A549 (cell line): ENCODE measurements at regions not wholly inside any gene's neighbourhood (a gene's known extent, or its start where the extent isn't known, plus 50 kb on each side); places are given as distances from the start of the nearest gene placed in this dataset.

Experiments
- ATAC-seq, 2 experiments: fragments of 200-7000 bp in 1 of 2; fragments of >200 bp in 1 of 2; cut with Nextera tagmentation in 1 of 2; cut with Tn5 transposase in 1 of 2; 3 replicates each; pipeline versions ENCODE4 v1.8.0 to v1.9.1; 2018 to 2020; ENCODE audit warnings: mild to moderate bottlenecking in 1 of 2, moderate library complexity in 1 of 2
- CTCF ChIA-PET: fragments of 300-600 bp; sonication (Branson Sonifier 250); formaldehyde crosslinking; extraction: SDS; loops from one replicate; lab custom pipeline; 2021; ENCODE audit warnings: antibody characterized with exemption, inconsistent platforms; lab: Yijun Ruan, JAX
- POLR2A ChIA-PET: fragments of 350-600 bp; formaldehyde crosslinking; extraction: SDS; loops from one replicate; lab custom pipeline; 2021; ENCODE audit warnings: antibody characterized with exemption, inconsistent platforms; lab: Yijun Ruan, JAX
- DNase-seq, 2 experiments: peaks; one replicate each; pipeline versions ENCODE4 v3.0.0 to v3.0.0-alpha.2; 2011 to 2016; ENCODE audit warnings: low read depth in 1 of 2, low spot score in 1 of 2
- FAIRE-seq: peaks from 2 replicates; lab custom pipeline; 2011; peaks lifted over from hg19 to GRCh38; lab: Jason Lieb, UNC
- H3K27ac ChIP-seq, 2 experiments: fragments of >200 bp; sonication (Bioruptor Twin); formaldehyde crosslinking; 3 replicates each; pipeline ENCODE4 v1.5.1; 2016 to 2017
- H3K4me1 ChIP-seq: fragments of >200 bp; sonication (Bioruptor Twin); formaldehyde crosslinking; 3 replicates; pipeline ENCODE4 v1.6.1; 2016
- H3K4me2 ChIP-seq: fragments of >200 bp; sonication (Bioruptor Twin); formaldehyde crosslinking; 3 replicates; pipeline ENCODE4 v1.6.1; 2016
- H3K4me3 ChIP-seq: fragments of >200 bp; sonication (Bioruptor Twin); formaldehyde crosslinking; 3 replicates; pipeline ENCODE4 v1.5.1; 2016
- H3K9me3 ChIP-seq: fragments of >200 bp; sonication (Bioruptor Twin); formaldehyde crosslinking; 3 replicates; pipeline ENCODE4 v1.6.1; 2016
- CBX8 ChIP-seq: fragments of 200-600 bp; sonication (generic); IDR thresholded peaks from 2 replicates; pipeline ENCODE4 v1.6.1; 2016
- CHD4 ChIP-seq: fragments of 200-600 bp; sonication (generic); IDR thresholded peaks from 2 replicates; pipeline ENCODE4 v1.6.1; 2016; ENCODE audit warnings: antibody characterized with exemption, mild to moderate bottlenecking, borderline replicate concordance
- EHF ChIP-seq: fragments of 250-450 bp; sonication (Bioruptor Pico); IDR thresholded peaks from 2 replicates; pipeline ENCODE4 v1.5.0; 2020; ENCODE audit warnings: mild to moderate bottlenecking
- EP300 ChIP-seq, 2 experiments: fragments of >200 bp; sonication (Bioruptor Twin); formaldehyde crosslinking; IDR thresholded peaks; 2 replicates in 1 of 2; 3 replicates in 1 of 2; pipeline ENCODE4 v1.6.1; 2016 to 2017
- GATA3 ChIP-seq: IDR thresholded peaks from 2 replicates; pipeline ENCODE4 v1.6.1; 2012; ENCODE audit warnings: borderline replicate concordance
- HDAC2 ChIP-seq: fragments of 200-600 bp; sonication (generic); IDR thresholded peaks from 2 replicates; pipeline ENCODE4 v1.6.1; 2016
- MYC ChIP-seq: IDR thresholded peaks from 2 replicates; pipeline ENCODE4 v1.6.1; 2012; ENCODE audit warnings: mild to moderate bottlenecking, inconsistent platforms, low read length, improper control_type of control experiment, borderline replicate concordance
- NFE2L2 ChIP-seq: fragments of 150-350 bp; conservative IDR thresholded peaks from 2 replicates; pipeline ENCODE4 v1.6.1; 2014; ENCODE audit warnings: low read length
- NPAS2 ChIP-seq: fragments of 250-450 bp; sonication (Bioruptor Pico); IDR thresholded peaks from 2 replicates; pipeline ENCODE4 v1.8.0; 2022; ENCODE audit warnings: mild to moderate bottlenecking, moderate library complexity, borderline replicate concordance
- RAD21 ChIP-seq, 2 experiments: fragments of >200 bp in 1 of 2; sonication (Bioruptor Twin) in 1 of 2; formaldehyde crosslinking in 1 of 2; IDR thresholded peaks in 1 of 2; conservative IDR thresholded peaks in 1 of 2; 2 replicates in 1 of 2; 3 replicates in 1 of 2; pipeline ENCODE4 v1.6.1; 2012 to 2018; ENCODE audit warnings: inconsistent platforms in 1 of 2
- RCOR1 ChIP-seq: fragments of 150-350 bp; IDR thresholded peaks from 2 replicates; pipeline ENCODE4 v1.6.1; 2014; ENCODE audit warnings: antibody characterized with exemption, low read length, low read depth
- RFX5 ChIP-seq: fragments of 450-650 bp; IDR thresholded peaks from 2 replicates; pipeline ENCODE4 v1.7.1; 2014; ENCODE audit warnings: antibody characterized with exemption, mild to moderate bottlenecking, moderate library complexity
- SMC3 ChIP-seq: fragments of >200 bp; sonication (Bioruptor Twin); formaldehyde crosslinking; IDR thresholded peaks from 3 replicates; pipeline ENCODE4 v1.6.1; 2018; ENCODE audit warnings: inconsistent platforms
- TFCP2L1 ChIP-seq: fragments of 250-450 bp; sonication (Bioruptor Pico); IDR thresholded peaks from 2 replicates; pipeline ENCODE4 v1.5.0; 2021; ENCODE audit warnings: mild to moderate bottlenecking
- ZC3H11A ChIP-seq: fragments of 450-650 bp; IDR thresholded peaks from 2 replicates; pipeline ENCODE4 v1.6.1; 2014; ENCODE audit warnings: antibody characterized with exemption, mild to moderate bottlenecking
- WGBS: methylation state at CpG from one replicate; pipeline ENCODE4 v1.1.6; 2017; ENCODE audit errors: missing lambda C conversion rate; 5-methylcytosine and 5-hydroxymethylcytosine counted together
- TF ChIP-seq, protein P1 (sequence below): fragments of 200-600 bp; sonication (generic); IDR thresholded peaks from 2 replicates; pipeline ENCODE4 v1.6.1; 2016; ENCODE audit warnings: antibody characterized with exemption, mild to moderate bottlenecking, moderate library complexity
- TF ChIP-seq, protein P2 (sequence below): fragments of >200 bp; sonication (Bioruptor Twin); formaldehyde crosslinking; IDR thresholded peaks from 3 replicates; pipeline ENCODE4 v1.5.1; 2016
- TF ChIP-seq, protein P3 (sequence below): fragments of 250-450 bp; sonication (Bioruptor Pico); IDR thresholded peaks from 2 replicates; pipeline ENCODE4 v1.5.0; 2020; ENCODE audit warnings: low read depth, mild to moderate bottlenecking, moderate library complexity
- TF ChIP-seq, protein P4 (sequence below): fragments of 250-450 bp; sonication (Bioruptor Pico); IDR thresholded peaks from 2 replicates; pipeline ENCODE4 v1.5.0; 2021; ENCODE audit warnings: mild to moderate bottlenecking, moderate library complexity, borderline replicate concordance
- TF ChIP-seq, protein P5 (sequence below): fragments of >200 bp; sonication (Bioruptor Twin); formaldehyde crosslinking; IDR thresholded peaks from 3 replicates; pipeline ENCODE4 v1.6.1; 2016

DNA sequence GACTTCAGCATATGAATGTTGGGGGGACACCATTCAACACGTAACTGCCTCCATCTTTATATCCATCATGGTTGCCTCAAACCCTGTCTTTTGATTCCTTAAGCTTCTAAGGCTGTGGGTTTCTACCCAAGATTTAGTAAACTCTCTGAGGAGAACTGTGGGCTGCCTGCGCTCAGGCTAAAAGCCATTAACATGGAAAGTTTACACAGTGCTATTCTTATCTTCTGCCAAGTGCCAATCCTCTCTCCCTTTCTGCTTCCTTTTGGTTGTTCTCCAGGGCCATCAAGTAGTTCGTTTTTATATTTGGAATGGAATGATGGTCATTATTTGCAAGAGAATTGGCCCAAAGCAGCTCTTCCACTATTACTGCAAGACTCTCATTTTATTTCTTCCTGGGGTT is 97.3 kb upstream of the KLF14 start (continued):
- no peak for TF ChIP-seq CHD4
- TF ChIP-seq EP300 (IDR thresholded peaks at IDR 0.05) = no peak
- no peak for TF ChIP-seq NPAS2

DNA sequence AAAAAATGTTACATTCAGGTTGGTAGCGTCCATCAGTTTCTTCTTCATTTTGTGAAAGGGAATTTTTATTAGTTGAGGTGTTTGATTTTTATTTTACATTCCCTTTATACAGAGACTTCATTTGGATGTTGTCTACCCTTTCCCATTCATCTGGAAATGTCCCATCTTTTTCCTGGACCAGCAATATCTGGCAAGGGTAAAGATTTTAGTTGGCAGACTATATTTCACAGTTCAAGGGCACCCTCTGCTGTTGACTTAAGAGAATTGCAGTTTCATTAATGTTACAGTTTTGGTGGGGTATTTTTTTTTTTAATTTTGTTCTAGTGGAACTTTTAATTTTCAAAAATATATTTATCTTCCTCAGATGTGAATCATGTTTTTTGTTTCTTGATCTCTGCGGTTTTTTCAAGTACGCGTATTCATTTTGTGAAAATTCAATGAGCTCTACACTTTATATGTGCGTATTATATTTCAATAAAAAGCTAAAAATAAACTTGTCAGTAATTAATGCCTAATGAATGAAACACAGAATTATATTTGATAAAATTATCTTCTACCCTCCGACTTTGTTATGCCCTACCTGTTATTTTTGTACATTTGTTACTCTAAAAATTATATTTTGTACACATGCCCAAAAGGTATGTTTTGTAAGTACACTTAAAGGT is 97.9 kb upstream of the KLF14 start:
- FAIRE-seq (peak; percentile 72), DNase-seq (peak; percentile 31 to 60)
- WGBS = 18% methylated on average over 6 of the region's 6 CpGs
- TF ChIP-seq GATA3 = no peak
- TF ChIP-seq, protein P1, sequence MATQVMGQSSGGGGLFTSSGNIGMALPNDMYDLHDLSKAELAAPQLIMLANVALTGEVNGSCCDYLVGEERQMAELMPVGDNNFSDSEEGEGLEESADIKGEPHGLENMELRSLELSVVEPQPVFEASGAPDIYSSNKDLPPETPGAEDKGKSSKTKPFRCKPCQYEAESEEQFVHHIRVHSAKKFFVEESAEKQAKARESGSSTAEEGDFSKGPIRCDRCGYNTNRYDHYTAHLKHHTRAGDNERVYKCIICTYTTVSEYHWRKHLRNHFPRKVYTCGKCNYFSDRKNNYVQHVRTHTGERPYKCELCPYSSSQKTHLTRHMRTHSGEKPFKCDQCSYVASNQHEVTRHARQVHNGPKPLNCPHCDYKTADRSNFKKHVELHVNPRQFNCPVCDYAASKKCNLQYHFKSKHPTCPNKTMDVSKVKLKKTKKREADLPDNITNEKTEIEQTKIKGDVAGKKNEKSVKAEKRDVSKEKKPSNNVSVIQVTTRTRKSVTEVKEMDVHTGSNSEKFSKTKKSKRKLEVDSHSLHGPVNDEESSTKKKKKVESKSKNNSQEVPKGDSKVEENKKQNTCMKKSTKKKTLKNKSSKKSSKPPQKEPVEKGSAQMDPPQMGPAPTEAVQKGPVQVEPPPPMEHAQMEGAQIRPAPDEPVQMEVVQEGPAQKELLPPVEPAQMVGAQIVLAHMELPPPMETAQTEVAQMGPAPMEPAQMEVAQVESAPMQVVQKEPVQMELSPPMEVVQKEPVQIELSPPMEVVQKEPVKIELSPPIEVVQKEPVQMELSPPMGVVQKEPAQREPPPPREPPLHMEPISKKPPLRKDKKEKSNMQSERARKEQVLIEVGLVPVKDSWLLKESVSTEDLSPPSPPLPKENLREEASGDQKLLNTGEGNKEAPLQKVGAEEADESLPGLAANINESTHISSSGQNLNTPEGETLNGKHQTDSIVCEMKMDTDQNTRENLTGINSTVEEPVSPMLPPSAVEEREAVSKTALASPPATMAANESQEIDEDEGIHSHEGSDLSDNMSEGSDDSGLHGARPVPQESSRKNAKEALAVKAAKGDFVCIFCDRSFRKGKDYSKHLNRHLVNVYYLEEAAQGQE = no peak
- peak; percentile 88 to 89 for TF ChIP-seq RAD21 (conservative IDR thresholded peaks at IDR 0.05 in 1 of 2, IDR thresholded peaks at IDR 0.05 in 1 of 2)
- TF ChIP-seq, protein P2, sequence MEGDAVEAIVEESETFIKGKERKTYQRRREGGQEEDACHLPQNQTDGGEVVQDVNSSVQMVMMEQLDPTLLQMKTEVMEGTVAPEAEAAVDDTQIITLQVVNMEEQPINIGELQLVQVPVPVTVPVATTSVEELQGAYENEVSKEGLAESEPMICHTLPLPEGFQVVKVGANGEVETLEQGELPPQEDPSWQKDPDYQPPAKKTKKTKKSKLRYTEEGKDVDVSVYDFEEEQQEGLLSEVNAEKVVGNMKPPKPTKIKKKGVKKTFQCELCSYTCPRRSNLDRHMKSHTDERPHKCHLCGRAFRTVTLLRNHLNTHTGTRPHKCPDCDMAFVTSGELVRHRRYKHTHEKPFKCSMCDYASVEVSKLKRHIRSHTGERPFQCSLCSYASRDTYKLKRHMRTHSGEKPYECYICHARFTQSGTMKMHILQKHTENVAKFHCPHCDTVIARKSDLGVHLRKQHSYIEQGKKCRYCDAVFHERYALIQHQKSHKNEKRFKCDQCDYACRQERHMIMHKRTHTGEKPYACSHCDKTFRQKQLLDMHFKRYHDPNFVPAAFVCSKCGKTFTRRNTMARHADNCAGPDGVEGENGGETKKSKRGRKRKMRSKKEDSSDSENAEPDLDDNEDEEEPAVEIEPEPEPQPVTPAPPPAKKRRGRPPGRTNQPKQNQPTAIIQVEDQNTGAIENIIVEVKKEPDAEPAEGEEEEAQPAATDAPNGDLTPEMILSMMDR = peak; percentile 89
- TF ChIP-seq RCOR1 = no peak
- no peak for TF ChIP-seq HDAC2
- peak; percentile 76 for TF ChIP-seq SMC3
- TF ChIP-seq, protein P3, sequence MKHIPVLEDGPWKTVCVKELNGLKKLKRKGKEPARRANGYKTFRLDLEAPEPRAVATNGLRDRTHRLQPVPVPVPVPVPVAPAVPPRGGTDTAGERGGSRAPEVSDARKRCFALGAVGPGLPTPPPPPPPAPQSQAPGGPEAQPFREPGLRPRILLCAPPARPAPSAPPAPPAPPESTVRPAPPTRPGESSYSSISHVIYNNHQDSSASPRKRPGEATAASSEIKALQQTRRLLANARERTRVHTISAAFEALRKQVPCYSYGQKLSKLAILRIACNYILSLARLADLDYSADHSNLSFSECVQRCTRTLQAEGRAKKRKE (CRISPR knock-in tag) = no peak
- TF ChIP-seq, all 56 proteins: peak for 3
- peaks cover 5% of the 10 kb centered on the region; the same call in 1 of the 3 replicates for H3K9me3 ChIP-seq
- no peak overlapping the region for H3K4me3 ChIP-seq
- no peak overlapping the region for H3K4me2 ChIP-seq
- ATAC-seq = no peak
- ChIA-PET CTCF (interaction anchor here (0.6 to 3.8 kb wide), 21 partner anchors 9 to 819 kb away, joined by 3 to 16 read pairs (median 3); no protein-coding TSS in a partner anchor), POLR2A (interaction anchor here (0.6 kb wide), 1 partner anchor 653 kb away, joined by 3 read pairs; no protein-coding TSS in a partner anchor)
- H3K4me1 ChIP-seq = 0 out of 3 replicates have a peak, but pooled peaks cover 3% of the 10 kb centered on the region
- no peak overlapping the region for H3K27ac ChIP-seq

DNA sequence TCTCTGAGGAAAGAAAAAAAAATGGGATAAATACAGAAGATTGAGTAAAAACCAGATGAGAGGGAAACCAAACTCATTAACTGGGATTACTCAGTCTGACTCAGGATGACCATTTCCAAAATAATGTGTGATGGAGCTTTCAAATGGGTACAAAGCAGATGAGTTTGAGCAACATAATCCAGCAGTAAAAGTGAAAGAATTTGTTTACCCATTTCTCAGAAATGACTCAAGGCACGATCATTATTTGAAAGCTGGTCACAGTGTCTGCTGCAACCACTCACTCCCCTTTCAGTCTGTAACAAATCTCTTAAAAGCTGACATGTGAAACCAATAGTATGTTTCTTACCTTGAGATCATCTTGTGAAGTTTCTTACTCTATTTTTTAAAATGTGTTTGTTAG is 104.7 kb upstream of the KLF14 start:
- ChIA-PET POLR2A (no interaction called here), CTCF (no interaction called here)
- DNase-seq (peak; percentile 55 to 65), FAIRE-seq (peak; percentile 46), ATAC-seq (peak; percentile 42 to 65; a peak in 4 of 6 replicates)
- Histone ChIP-seq H3K4me3 (no peak overlapping the region), H3K27ac (peak overlapping the region; percentile 61 to 62), H3K9me3 (no peaks in the 10 kb centered on the region), H3K4me2 (peak overlapping the region; percentile 49), H3K4me1 (peaks cover 39% of the 10 kb centered on the region)
- WGBS = 0% methylated on average over 1 of the region's 1 CpG
- TF ChIP-seq ZC3H11A = no peak
- no peak for TF ChIP-seq EHF (CRISPR knock-in tag)
- TF ChIP-seq RFX5 = no peak
- TF ChIP-seq, protein P4, sequence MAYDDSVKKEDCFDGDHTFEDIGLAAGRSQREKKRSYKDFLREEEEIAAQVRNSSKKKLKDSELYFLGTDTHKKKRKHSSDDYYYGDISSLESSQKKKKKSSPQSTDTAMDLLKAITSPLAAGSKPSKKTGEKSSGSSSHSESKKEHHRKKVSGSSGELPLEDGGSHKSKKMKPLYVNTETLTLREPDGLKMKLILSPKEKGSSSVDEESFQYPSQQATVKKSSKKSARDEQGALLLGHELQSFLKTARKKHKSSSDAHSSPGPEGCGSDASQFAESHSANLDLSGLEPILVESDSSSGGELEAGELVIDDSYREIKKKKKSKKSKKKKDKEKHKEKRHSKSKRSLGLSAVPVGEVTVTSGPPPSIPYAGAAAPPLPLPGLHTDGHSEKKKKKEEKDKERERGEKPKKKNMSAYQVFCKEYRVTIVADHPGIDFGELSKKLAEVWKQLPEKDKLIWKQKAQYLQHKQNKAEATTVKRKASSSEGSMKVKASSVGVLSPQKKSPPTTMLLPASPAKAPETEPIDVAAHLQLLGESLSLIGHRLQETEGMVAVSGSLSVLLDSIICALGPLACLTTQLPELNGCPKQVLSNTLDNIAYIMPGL (CRISPR knock-in tag) = no peak
- TF ChIP-seq, protein P1 = no peak
- TF ChIP-seq MYC = no peak
- no peak for TF ChIP-seq TFCP2L1 (CRISPR knock-in tag)
- no peak for TF ChIP-seq NFE2L2
- TF ChIP-seq GATA3 = peak; percentile 94; the same call in 1 of the 2 replicates
- TF ChIP-seq, protein P5, sequence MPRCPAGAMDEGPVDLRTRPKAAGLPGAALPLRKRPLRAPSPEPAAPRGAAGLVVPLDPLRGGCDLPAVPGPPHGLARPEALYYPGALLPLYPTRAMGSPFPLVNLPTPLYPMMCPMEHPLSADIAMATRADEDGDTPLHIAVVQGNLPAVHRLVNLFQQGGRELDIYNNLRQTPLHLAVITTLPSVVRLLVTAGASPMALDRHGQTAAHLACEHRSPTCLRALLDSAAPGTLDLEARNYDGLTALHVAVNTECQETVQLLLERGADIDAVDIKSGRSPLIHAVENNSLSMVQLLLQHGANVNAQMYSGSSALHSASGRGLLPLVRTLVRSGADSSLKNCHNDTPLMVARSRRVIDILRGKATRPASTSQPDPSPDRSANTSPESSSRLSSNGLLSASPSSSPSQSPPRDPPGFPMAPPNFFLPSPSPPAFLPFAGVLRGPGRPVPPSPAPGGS = 0 out of 3 replicates have a peak, but pooled peaks have one; percentile 63
- TF ChIP-seq SMC3 = no peak
- TF ChIP-seq CBX8 = no peak
